ENCODE measurements at regions not wholly inside any gene's neighbourhood (a gene's known extent, or its start where the extent isn't known, plus 50 kb on each side); places are given as distances from the start of the nearest gene placed in this dataset.

- TF ChIP-seq EZH2 (IDR thresholded peaks at IDR 0.05) = no peak
- TF ChIP-seq CTCF (IDR thresholded peaks at IDR 0.05) = no peak
Observed at GRCh38 chr1:105260001-105260400, 1510.3 kb downstream of the AMY1C start.
